CD14-positive monocyte (primary cell): ENCODE measurements at regions not wholly inside any gene's neighbourhood (a gene's known extent, or its start where the extent isn't known, plus 50 kb on each side); places are given as distances from the start of the nearest gene placed in this dataset.

Source experiments
- DNase-seq, 3 donors: peaks; one replicate each; pipeline ENCODE4 v3.0.0-alpha.2; 2011 to 2022
- H2AFZ ChIP-seq: 2 replicates; pipeline ENCODE4 v1.6.0; 2012; ENCODE audit warnings: mild to moderate bottlenecking, low read depth, low read length, inconsistent platforms; ENCODE audit not compliant: insufficient read depth, poor library complexity, severe bottlenecking
- H3K27ac ChIP-seq, 2 donors: 1 replicate in 1 of 2; 2 replicates in 1 of 2; pipeline ENCODE4 v1.5.1; 2012 to 2013; ENCODE audit warnings: low read length in 2 of 2, control low read depth in 1 of 2, inconsistent platforms in 1 of 2, low read depth in 1 of 2, mild to moderate bottlenecking in 1 of 2
- H3K27me3 ChIP-seq, 2 donors: one replicate each; pipeline versions ENCODE4 v1.6.0 to v1.6.1; 2011 to 2013; ENCODE audit warnings: low read length in 2 of 2; ENCODE audit not compliant: control insufficient read depth in 2 of 2, insufficient read depth in 2 of 2
- H3K36me3 ChIP-seq, 2 donors: replicated peaks in 1 of 2; 1 replicate in 1 of 2; 2 replicates in 1 of 2; pipeline versions ENCODE4 v1.5.1 to v1.6.1; 2012 to 2013; ENCODE audit warnings: low read length in 2 of 2, control low read depth in 1 of 2, inconsistent platforms in 1 of 2, mild to moderate bottlenecking in 1 of 2; ENCODE audit not compliant: insufficient read depth in 2 of 2, control insufficient read depth in 1 of 2
- H3K4me1 ChIP-seq, 2 donors: 1 replicate in 1 of 2; 2 replicates in 1 of 2; pipeline versions ENCODE4 v1.5.1 to v1.6.1; 2012 to 2013; ENCODE audit warnings: low read length in 2 of 2, control low read depth in 1 of 2, inconsistent platforms in 1 of 2, mild to moderate bottlenecking in 1 of 2, moderate library complexity in 1 of 2; ENCODE audit not compliant: insufficient read depth in 2 of 2, control insufficient read depth in 1 of 2
- H3K4me2 ChIP-seq: replicated peaks from 2 replicates; pipeline ENCODE3; 2012; ENCODE audit warnings: low read length, moderate library complexity, mild to moderate bottlenecking; ENCODE audit not compliant: poor library complexity, severe bottlenecking; ENCODE audit errors: extremely low read depth
- H3K4me3 ChIP-seq, 3 experiments: fragments of 200-600 bp in 1 of 3; sonication (generic) in 1 of 3; replicated peaks in 1 of 3; 1 replicate in 2 of 3; 2 replicates in 1 of 3; pipeline ENCODE4 v1.5.1; 2011 to 2013; ENCODE audit warnings: low read length in 3 of 3, mild to moderate bottlenecking in 3 of 3, control low read depth in 2 of 3, low read depth in 2 of 3, inconsistent platforms in 1 of 3, moderate library complexity in 1 of 3
- H3K79me2 ChIP-seq: 2 replicates; pipeline ENCODE4 v1.6.0; 2012; ENCODE audit warnings: mild to moderate bottlenecking, control low read depth, inconsistent platforms, low read length, moderate library complexity; ENCODE audit not compliant: insufficient read depth
- H3K9ac ChIP-seq: 2 replicates; pipeline ENCODE4 v1.6.0; 2017; ENCODE audit warnings: low read length, mild to moderate bottlenecking; ENCODE audit not compliant: insufficient read depth, poor library complexity, severe bottlenecking
- H3K9me3 ChIP-seq, 2 donors: replicated peaks in 1 of 2; 1 replicate in 1 of 2; 2 replicates in 1 of 2; pipeline versions ENCODE4 v1.5.1 to v1.6.1; 2012 to 2013; ENCODE audit warnings: low read length in 2 of 2, control low read depth in 1 of 2; ENCODE audit not compliant: control insufficient read depth in 1 of 2, insufficient read depth in 1 of 2
- H4K20me1 ChIP-seq: 2 replicates; pipeline ENCODE4 v1.6.0; 2012; ENCODE audit warnings: mild to moderate bottlenecking, low read length, control low read depth, moderate library complexity; ENCODE audit not compliant: insufficient read depth
- H3K27ac Mint-ChIP-seq, 7 donors: one replicate each; pipeline ENCODE4 v1.8.0; 2020; ENCODE audit warnings: mild to moderate bottlenecking in 7 of 7, mixed read lengths in 7 of 7, moderate library complexity in 6 of 7, inconsistent platforms in 2 of 7
- H3K27me3 Mint-ChIP-seq, 3 donors: one replicate each; pipeline ENCODE4 v1.8.0; 2021 to 2022; ENCODE audit warnings: low read depth in 3 of 3, mild to moderate bottlenecking in 3 of 3, mixed read lengths in 3 of 3, moderate library complexity in 3 of 3, inconsistent platforms in 1 of 3
- H3K36me3 Mint-ChIP-seq, 2 donors: one replicate each; pipeline ENCODE4 v1.8.0; 2020; ENCODE audit warnings: mixed read lengths in 2 of 2, inconsistent platforms in 1 of 2, mild to moderate bottlenecking in 1 of 2
- H3K4me1 Mint-ChIP-seq: one replicate; pipeline ENCODE4 v1.8.0; 2020; ENCODE audit warnings: mild to moderate bottlenecking, mixed read lengths
- H3K4me3 Mint-ChIP-seq, 2 donors: one replicate each; pipeline ENCODE4 v1.8.0; 2020; ENCODE audit warnings: mild to moderate bottlenecking in 2 of 2, mixed read lengths in 2 of 2, moderate library complexity in 1 of 2
- H3K9me3 Mint-ChIP-seq, 7 donors: one replicate each; pipeline ENCODE4 v1.8.0; 2020 to 2022; ENCODE audit warnings: mixed read lengths in 7 of 7, mild to moderate bottlenecking in 6 of 7, moderate library complexity in 6 of 7, inconsistent platforms in 2 of 7
- WGBS: methylation state at CpG from one replicate; pipeline ENCODE4 v1.1.5; 2013; ENCODE audit warnings: missing lambda C conversion rate; ENCODE audit not compliant: insufficient coverage; 5-methylcytosine and 5-hydroxymethylcytosine counted together
- intact Hi-C, 2 donors: fragments of 100-400 bp; cut with micrococcal nuclease; formaldehyde crosslinking; loops; one replicate each; pipeline versions ENCODE4 v1.15.0 to v1.15.1; 2023
- TF ChIP-seq, protein P1 (sequence below): fragments of 200-600 bp; IDR thresholded peaks from one replicate; pipeline ENCODE4 v1.8.0; 2022; ENCODE audit warnings: antibody characterized with exemption, mild to moderate bottlenecking

DNA sequence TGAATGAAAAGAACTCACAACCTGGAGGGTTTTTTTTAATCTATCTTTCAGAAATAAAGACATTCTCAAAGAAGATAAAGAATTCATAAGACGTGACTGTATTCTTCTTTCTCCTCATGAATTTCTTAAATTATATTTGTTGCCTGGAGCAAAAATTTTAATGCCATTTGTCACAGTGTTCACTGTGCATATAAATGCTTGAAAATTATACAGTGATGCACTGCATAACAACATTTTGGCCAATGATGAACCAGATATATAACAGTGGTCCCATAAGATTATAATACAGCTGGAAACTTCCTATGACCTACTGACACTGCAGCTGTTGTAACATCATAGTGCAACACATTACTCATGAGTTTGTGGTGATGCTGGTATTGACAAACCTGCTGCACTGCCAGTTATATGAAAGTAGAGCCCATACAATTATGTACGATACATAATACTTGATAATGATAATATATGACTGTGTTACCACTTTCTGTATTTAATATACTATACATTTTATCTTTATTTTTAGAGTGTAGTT is 67.3 kb downstream of the P2RY1 start:
- H2AFZ ChIP-seq: no peak overlapping the region
- H3K4me1 Mint-ChIP-seq: peaks cover 6% of the 10 kb centered on the region
- H3K27ac ChIP-seq: no peak overlapping the region
- no peak overlapping the region for H3K4me3 ChIP-seq
- H3K36me3 ChIP-seq: no peaks in the 10 kb centered on the region
- H3K27me3 ChIP-seq: no peaks in the 10 kb centered on the region
- peaks cover 0 to 8% (median 2%) of the 10 kb centered on the region in 7 donors for H3K9me3 Mint-ChIP-seq
- no peaks in the 10 kb centered on the region for H3K79me2 ChIP-seq
- intact Hi-C loops: no loop called here
- DNase-seq: peak in 2 of 3 donors; percentile 21 to 31
- H3K4me2 ChIP-seq: no peak overlapping the region
- H4K20me1 ChIP-seq: no peaks in the 10 kb centered on the region
- H3K27me3 Mint-ChIP-seq: peaks cover 0 to 1% (median 0%) of the 10 kb centered on the region in 3 donors
- peaks cover 0 to 7% of the 10 kb centered on the region in 2 donors for H3K4me1 ChIP-seq
- TF ChIP-seq, protein P1, sequence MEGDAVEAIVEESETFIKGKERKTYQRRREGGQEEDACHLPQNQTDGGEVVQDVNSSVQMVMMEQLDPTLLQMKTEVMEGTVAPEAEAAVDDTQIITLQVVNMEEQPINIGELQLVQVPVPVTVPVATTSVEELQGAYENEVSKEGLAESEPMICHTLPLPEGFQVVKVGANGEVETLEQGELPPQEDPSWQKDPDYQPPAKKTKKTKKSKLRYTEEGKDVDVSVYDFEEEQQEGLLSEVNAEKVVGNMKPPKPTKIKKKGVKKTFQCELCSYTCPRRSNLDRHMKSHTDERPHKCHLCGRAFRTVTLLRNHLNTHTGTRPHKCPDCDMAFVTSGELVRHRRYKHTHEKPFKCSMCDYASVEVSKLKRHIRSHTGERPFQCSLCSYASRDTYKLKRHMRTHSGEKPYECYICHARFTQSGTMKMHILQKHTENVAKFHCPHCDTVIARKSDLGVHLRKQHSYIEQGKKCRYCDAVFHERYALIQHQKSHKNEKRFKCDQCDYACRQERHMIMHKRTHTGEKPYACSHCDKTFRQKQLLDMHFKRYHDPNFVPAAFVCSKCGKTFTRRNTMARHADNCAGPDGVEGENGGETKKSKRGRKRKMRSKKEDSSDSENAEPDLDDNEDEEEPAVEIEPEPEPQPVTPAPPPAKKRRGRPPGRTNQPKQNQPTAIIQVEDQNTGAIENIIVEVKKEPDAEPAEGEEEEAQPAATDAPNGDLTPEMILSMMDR: no peak
- no peak overlapping the region for H3K4me3 Mint-ChIP-seq
- no peak overlapping the region for H3K9ac ChIP-seq
- H3K27ac Mint-ChIP-seq: no peak overlapping the region
- no peaks in the 10 kb centered on the region for H3K9me3 ChIP-seq
- H3K36me3 Mint-ChIP-seq: no peaks in the 10 kb centered on the region
- WGBS: no CpG with 5 or more reads among the region's 2 CpGs

DNA sequence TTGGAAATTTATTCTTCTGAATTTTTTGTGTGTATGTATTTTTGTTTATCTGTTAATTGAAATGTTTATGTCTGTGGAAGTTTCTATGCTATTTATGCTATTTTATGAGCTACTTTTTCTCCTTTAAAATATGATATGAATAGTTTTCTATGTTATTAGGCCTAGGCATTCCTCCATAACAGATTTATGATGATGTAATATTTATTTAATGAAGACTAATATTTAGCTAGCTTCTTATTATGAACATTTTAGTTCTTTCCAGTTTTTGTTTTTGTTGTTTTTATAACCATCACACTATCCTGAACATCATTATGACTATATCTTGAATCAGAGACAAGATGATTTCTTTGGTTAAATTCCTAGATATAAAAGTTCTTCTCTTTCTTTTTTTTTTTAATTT is 70.7 kb downstream of the P2RY1 start:
- Histone ChIP-seq H3K9ac (no peak overlapping the region), H3K27me3 (no peaks in the 10 kb centered on the region), H3K4me2 (no peak overlapping the region), H2AFZ (no peak overlapping the region), H3K27ac (no peak overlapping the region), H3K4me1 (peaks cover 0 to 7% of the 10 kb centered on the region in 2 donors), H3K4me3 (no peak overlapping the region), H4K20me1 (no peaks in the 10 kb centered on the region), H3K36me3 (no peaks in the 10 kb centered on the region), H3K9me3 (no peaks in the 10 kb centered on the region), H3K79me2 (no peaks in the 10 kb centered on the region)
- H3K4me1 Mint-ChIP-seq: peaks cover 11% of the 10 kb centered on the region
- H3K27me3 Mint-ChIP-seq: peaks cover 0 to 1% (median 0%) of the 10 kb centered on the region in 3 donors
- DNase-seq: no peak
- intact Hi-C loops: no loop called here
- TF ChIP-seq, protein P1: no peak
- H3K9me3 Mint-ChIP-seq: peaks cover 0 to 8% (median 2%) of the 10 kb centered on the region in 7 donors
- H3K36me3 Mint-ChIP-seq: no peaks in the 10 kb centered on the region
- H3K4me3 Mint-ChIP-seq: no peak overlapping the region
- H3K27ac Mint-ChIP-seq: no peak overlapping the region
